Thyroid gland (tissue), 4 donors: ENCODE measurements at regions not wholly inside any gene's neighbourhood (a gene's known extent, or its start where the extent isn't known, plus 50 kb on each side); places are given as distances from the start of the nearest gene placed in this dataset.

Experiments used
- CTCF ChIP-seq, 6 experiments: fragments of 200-600 bp in 3 of 6; fragments of 450-650 bp in 3 of 6; sonication (generic) in 3 of 6; IDR thresholded peaks; one replicate each; pipeline ENCODE4 v1.5.1; 2016 to 2019; ENCODE audit warnings: antibody characterized with exemption in 6 of 6, mild to moderate bottlenecking in 2 of 6, inconsistent platforms in 1 of 6, moderate library complexity in 1 of 6
- POLR2A ChIP-seq, 2 donors: fragments of 450-650 bp; IDR thresholded peaks; one replicate each; pipeline ENCODE4 v1.6.1; 2017; ENCODE audit warnings: antibody characterized with exemption in 2 of 2, mild to moderate bottlenecking in 2 of 2, moderate library complexity in 1 of 2

- no peak for TF ChIP-seq CTCF (IDR thresholded peaks at IDR 0.05)
- no peak for TF ChIP-seq POLR2A (IDR thresholded peaks at IDR 0.05)
Measured at GRCh38 chr3:18633002-18633401, 207.9 kb upstream of the SATB1 start.
